ENCODE measurements at regions not wholly inside any gene's neighbourhood (a gene's known extent, or its start where the extent isn't known, plus 50 kb on each side); places are given as distances from the start of the nearest gene placed in this dataset.

DNA sequence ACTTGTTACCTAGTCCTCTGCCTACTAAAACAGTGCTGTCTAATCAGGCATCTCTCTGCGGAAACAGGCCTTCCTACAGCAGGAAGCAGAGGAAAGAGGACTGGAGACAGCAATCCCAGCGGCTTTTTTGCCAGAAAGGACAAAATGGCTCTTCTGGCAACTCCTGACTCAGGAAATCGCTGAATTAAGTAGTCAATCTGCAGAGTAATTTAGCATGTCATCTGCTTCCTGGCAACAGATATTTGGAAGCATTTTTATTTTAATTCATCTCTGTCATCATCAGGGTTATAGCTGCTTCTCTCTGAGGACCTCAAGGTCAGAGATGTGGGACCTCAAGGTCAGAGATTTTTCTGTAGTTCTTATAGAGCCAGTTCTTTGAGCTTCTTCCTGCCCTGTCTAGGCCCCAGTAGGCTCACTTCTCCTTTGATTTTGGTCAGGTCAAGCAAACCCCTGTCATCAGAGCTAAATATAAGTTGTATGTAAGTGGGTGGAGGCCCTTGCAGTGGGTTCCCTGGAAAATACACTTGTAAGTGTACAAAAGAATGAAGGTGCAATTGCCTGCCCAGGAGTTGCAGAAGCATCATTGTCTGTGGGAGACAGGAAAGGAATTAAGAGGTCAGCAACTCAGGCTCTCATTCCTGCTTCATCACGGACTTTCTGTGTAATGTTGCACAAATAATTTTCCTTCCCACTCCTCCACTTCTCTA lies 229.4 kb downstream of the ALDH8A1 start:
- Histone ChIP-seq H3K27me3 (ENCODE audit: control insufficient read depth in 5 of 5, insufficient read depth in 4 of 5, low read length in 5 of 5) (no peaks in the 10 kb centered on the region), H3K9ac (ENCODE audit: low read length in 5 of 5) (no peak overlapping the region), H3K4me3 (ENCODE audit: low read depth in 1 of 5, low read length in 5 of 5) (no peak overlapping the region), H3K36me3 (ENCODE audit: control insufficient read depth in 5 of 5, insufficient read depth in 5 of 5, low read length in 5 of 5) (no peaks in the 10 kb centered on the region), H3K27ac (ENCODE audit: low read depth, low read length) (peak overlapping the region; percentile 43), H3K9me3 (ENCODE audit: control insufficient read depth in 5 of 5, low read length in 5 of 5) (no peaks in the 10 kb centered on the region), H3K4me1 (ENCODE audit: control insufficient read depth in 5 of 5, insufficient read depth in 5 of 5, low read length in 5 of 5) (peaks cover 6 to 54% (median 26%) of the 10 kb centered on the region in 5 donors)

DNA sequence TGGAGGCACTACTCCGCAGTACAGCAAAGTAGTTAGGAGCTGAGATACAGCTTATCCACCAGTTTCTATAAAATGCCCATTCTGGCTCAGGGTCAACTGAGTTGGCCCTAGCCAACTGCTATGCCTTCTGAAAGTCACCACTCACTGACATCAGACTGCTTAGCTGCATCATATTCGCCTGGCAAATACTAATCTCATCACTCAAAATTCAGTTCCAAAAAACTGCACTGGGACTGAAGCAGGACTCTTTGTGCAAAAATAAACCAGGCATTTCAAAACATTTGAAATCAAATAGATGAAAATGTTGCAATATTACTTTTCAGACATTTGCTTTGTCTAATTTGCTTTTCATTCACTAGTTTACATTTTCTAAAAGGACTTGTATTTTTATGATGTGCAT lies 230.0 kb downstream of the ALDH8A1 start:
- Histone ChIP-seq H3K36me3 (ENCODE audit: control insufficient read depth in 5 of 5, insufficient read depth in 5 of 5, low read length in 5 of 5) (no peaks in the 10 kb centered on the region), H3K4me1 (ENCODE audit: control insufficient read depth in 5 of 5, insufficient read depth in 5 of 5, low read length in 5 of 5) (peaks cover 6 to 51% (median 26%) of the 10 kb centered on the region in 5 donors), H3K27ac (ENCODE audit: low read depth, low read length) (peak overlapping the region; percentile 43), H3K27me3 (ENCODE audit: control insufficient read depth in 5 of 5, insufficient read depth in 4 of 5, low read length in 5 of 5) (no peaks in the 10 kb centered on the region), H3K9me3 (ENCODE audit: control insufficient read depth in 5 of 5, low read length in 5 of 5) (no peaks in the 10 kb centered on the region), H3K4me3 (ENCODE audit: low read depth in 1 of 5, low read length in 5 of 5) (no peak overlapping the region), H3K9ac (ENCODE audit: low read length in 5 of 5) (peak overlapping the region in 1 of 5 donors; percentile 11)

DNA sequence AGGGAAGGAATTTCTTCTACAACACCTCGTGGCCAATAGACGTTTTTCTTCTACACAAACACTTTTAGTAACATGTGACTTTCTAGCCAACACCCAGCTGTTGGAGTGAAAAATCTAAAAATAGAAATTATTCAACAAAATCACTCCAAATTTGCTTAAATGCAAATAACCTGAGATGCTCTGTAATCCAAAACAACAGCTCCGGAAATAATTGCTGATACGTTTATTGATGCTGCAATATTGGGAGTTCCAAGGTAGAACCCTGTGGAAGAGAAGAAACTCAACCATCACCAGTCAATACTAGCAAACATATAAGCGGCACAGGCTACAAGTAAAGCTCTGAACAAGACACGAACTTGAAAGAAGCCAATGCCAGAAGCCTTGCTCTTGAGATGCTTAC lies 230.6 kb downstream of the ALDH8A1 start:
- H3K36me3 ChIP-seq (ENCODE audit: control insufficient read depth in 5 of 5, insufficient read depth in 5 of 5, low read length in 5 of 5), result no peaks in the 10 kb centered on the region
- H3K27ac ChIP-seq (ENCODE audit: low read depth, low read length), result no peak overlapping the region
- no peaks in the 10 kb centered on the region for H3K9me3 ChIP-seq (ENCODE audit: control insufficient read depth in 5 of 5, low read length in 5 of 5)
- no peak overlapping the region for H3K4me3 ChIP-seq (ENCODE audit: low read depth in 1 of 5, low read length in 5 of 5)
- H3K4me1 ChIP-seq (ENCODE audit: control insufficient read depth in 5 of 5, insufficient read depth in 5 of 5, low read length in 5 of 5), result peaks cover 6 to 51% (median 23%) of the 10 kb centered on the region in 5 donors
- H3K27me3 ChIP-seq (ENCODE audit: control insufficient read depth in 5 of 5, insufficient read depth in 4 of 5, low read length in 5 of 5), result no peaks in the 10 kb centered on the region
- H3K9ac ChIP-seq (ENCODE audit: low read length in 5 of 5), result no peak overlapping the region

DNA sequence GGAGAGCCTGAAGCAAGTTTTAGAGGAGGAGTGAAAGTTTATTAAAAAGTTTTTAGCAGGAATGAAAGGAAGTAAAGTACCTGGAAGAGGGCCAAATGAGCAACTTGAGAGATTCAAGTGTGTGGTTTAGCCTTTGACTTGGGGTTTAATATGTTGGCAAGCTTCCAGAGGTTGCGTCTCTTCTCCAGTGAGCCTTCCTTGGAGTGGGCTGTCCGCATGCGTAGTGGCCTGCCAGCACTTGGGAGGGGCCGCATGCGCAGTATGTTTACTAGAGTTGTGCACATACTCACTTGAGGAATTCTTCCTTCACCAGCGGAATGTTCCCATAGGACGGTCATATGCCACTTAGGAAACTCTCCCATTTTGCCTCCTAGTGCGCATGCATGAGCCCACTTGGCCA lies 235.2 kb downstream of the ALDH8A1 start:
- Histone ChIP-seq H3K27me3 (ENCODE audit: control insufficient read depth in 5 of 5, insufficient read depth in 4 of 5, low read length in 5 of 5) (no peaks in the 10 kb centered on the region), H3K36me3 (ENCODE audit: control insufficient read depth in 5 of 5, insufficient read depth in 5 of 5, low read length in 5 of 5) (no peaks in the 10 kb centered on the region), H3K4me1 (ENCODE audit: control insufficient read depth in 5 of 5, insufficient read depth in 5 of 5, low read length in 5 of 5) (peaks cover 2 to 21% (median 10%) of the 10 kb centered on the region in 5 donors), H3K27ac (ENCODE audit: low read depth, low read length) (no peak overlapping the region), H3K9me3 (ENCODE audit: control insufficient read depth in 5 of 5, low read length in 5 of 5) (no peaks in the 10 kb centered on the region), H3K4me3 (ENCODE audit: low read depth in 1 of 5, low read length in 5 of 5) (peak overlapping the region in 3 of 5 donors; percentile 33 to 44 (median 40)), H3K9ac (ENCODE audit: low read length in 5 of 5) (no peak overlapping the region)

DNA sequence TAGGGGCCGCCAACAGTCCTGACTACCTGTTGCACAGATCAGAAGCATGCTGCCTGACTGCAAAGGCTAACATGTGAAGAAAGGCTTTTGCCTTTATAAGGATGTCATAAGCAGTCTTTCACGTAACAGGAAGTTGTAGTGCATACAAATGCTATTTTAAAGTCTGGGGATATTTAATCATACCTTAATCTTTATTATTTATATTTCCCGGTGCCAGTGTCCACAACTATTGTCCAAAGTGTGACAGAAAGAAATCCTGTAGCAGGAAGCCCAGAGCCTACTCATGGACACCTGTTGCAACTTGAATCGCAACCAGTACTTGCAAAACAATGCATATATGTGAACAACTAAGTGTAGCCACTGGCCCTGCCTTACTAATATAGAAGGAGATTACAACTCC lies 235.8 kb downstream of the ALDH8A1 start:
- Histone ChIP-seq H3K36me3 (ENCODE audit: control insufficient read depth in 5 of 5, insufficient read depth in 5 of 5, low read length in 5 of 5) (no peaks in the 10 kb centered on the region), H3K9me3 (ENCODE audit: control insufficient read depth in 5 of 5, low read length in 5 of 5) (no peaks in the 10 kb centered on the region), H3K9ac (ENCODE audit: low read length in 5 of 5) (no peak overlapping the region), H3K27ac (ENCODE audit: low read depth, low read length) (no peak overlapping the region), H3K4me3 (ENCODE audit: low read depth in 1 of 5, low read length in 5 of 5) (peak overlapping the region in 2 of 5 donors; percentile 33 to 44), H3K4me1 (ENCODE audit: control insufficient read depth in 5 of 5, insufficient read depth in 5 of 5, low read length in 5 of 5) (peaks cover 0 to 16% (median 5%) of the 10 kb centered on the region in 5 donors), H3K27me3 (ENCODE audit: control insufficient read depth in 5 of 5, insufficient read depth in 4 of 5, low read length in 5 of 5) (no peaks in the 10 kb centered on the region)

DNA sequence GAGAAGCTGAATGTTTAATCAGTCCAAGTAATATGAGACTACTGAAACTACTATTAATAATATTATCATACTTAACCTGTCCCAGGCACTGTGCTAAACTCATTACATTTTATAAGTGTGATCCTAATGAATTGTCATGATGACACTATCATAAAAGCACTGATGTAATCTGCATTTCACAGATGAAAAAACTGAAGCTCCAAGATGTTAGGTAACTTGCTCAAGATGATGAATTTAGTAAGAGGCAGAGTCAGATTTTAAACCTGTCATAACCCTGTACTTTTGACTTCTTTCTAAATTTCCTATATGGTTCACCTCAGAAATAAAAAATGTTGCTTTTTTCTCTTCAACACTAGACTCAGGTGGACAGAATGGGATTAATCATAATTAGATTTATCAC lies 237.6 kb downstream of the ALDH8A1 start:
- H3K9me3 ChIP-seq (ENCODE audit: control insufficient read depth in 5 of 5, low read length in 5 of 5), result no peaks in the 10 kb centered on the region
- H3K27ac ChIP-seq (ENCODE audit: low read depth, low read length), result no peak overlapping the region
- peaks cover 0 to 9% (median 0%) of the 10 kb centered on the region in 5 donors for H3K4me1 ChIP-seq (ENCODE audit: control insufficient read depth in 5 of 5, insufficient read depth in 5 of 5, low read length in 5 of 5)
- H3K27me3 ChIP-seq (ENCODE audit: control insufficient read depth in 5 of 5, insufficient read depth in 4 of 5, low read length in 5 of 5), result no peaks in the 10 kb centered on the region
- no peaks in the 10 kb centered on the region for H3K36me3 ChIP-seq (ENCODE audit: control insufficient read depth in 5 of 5, insufficient read depth in 5 of 5, low read length in 5 of 5)
- no peak overlapping the region for H3K4me3 ChIP-seq (ENCODE audit: low read depth in 1 of 5, low read length in 5 of 5)
- H3K9ac ChIP-seq (ENCODE audit: low read length in 5 of 5), result no peak overlapping the region

DNA sequence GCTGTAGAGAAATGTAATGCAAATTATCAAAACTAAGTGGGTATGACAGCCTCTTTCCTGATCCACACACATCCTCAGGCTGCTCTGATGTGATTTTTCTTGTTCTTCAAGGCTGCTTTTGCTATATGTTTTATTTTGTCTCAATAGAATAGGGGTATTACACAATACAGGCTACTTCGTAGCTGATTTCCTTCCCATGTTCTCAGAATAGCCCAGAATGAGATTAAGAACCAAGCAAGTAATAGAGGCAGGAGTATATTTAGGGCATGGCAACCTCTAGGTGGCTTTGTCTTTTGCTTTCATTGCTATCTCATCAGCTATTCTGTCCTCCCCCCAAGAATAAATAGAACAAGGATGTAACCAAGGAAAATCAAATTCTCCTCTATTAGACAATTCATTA lies 241.8 kb downstream of the ALDH8A1 start:
- H3K9ac ChIP-seq (ENCODE audit: low read length in 5 of 5), result no peak overlapping the region
- H3K27ac ChIP-seq (ENCODE audit: low read depth, low read length), result no peak overlapping the region
- H3K36me3 ChIP-seq (ENCODE audit: control insufficient read depth in 5 of 5, insufficient read depth in 5 of 5, low read length in 5 of 5), result no peaks in the 10 kb centered on the region
- H3K4me3 ChIP-seq (ENCODE audit: low read depth in 1 of 5, low read length in 5 of 5), result no peak overlapping the region
- H3K9me3 ChIP-seq (ENCODE audit: control insufficient read depth in 5 of 5, low read length in 5 of 5), result no peaks in the 10 kb centered on the region
- H3K4me1 ChIP-seq (ENCODE audit: control insufficient read depth in 5 of 5, insufficient read depth in 5 of 5, low read length in 5 of 5), result no peaks in the 10 kb centered on the region
- H3K27me3 ChIP-seq (ENCODE audit: control insufficient read depth in 5 of 5, insufficient read depth in 4 of 5, low read length in 5 of 5), result no peaks in the 10 kb centered on the region

DNA sequence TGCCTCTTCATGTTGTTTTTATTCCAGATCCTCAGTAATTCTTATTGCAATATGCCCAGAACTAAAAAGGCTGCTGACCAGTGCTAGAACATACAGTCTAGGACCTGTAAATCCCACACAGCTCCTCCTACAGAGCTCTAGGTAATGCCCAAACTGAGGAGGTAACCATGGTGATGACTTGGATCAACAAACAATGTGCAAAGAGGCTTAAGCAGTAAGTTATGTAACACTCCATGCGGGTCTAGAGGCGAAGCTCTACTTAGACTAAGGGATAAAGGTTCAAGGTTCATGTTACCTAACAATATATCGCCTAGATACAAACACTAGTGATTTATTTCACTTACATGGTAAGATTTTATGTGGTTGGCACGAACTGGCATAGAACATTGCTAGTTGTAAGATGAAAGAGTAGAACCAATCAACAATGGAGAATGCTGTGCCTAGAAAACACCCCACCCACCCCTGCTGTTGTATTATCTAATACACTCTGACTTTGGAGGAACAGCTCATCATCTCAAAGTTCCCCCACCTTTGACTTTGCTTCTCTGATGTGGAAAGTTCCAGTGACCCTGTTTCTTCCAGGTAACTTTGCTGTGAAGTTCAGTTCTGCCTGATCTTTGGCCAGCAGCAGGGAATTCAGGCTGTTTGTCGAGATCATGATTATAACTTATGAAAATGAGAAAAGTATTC lies 242.4 kb downstream of the ALDH8A1 start:
- no peak overlapping the region for H3K4me3 ChIP-seq (ENCODE audit: low read depth in 1 of 5, low read length in 5 of 5)
- no peak overlapping the region for H3K27ac ChIP-seq (ENCODE audit: low read depth, low read length)

DNA sequence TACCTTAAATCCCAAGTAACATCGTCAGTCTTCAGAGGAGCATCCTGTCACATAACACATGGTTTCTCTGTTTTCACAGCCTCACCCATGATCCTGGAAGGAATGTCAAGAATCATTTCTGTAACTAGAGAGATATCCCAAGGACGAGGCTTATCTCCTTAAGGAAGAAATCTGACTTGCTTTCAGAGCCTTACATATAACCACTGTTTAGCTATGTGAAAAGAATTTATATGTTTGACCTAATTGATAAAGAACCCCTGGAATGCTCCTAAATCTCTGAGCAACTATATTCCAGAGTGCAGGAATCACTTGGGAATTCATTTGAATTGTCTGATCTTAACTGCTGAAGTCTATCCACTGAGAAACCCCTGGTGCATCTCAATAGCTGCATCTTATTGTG lies 243.1 kb downstream of the ALDH8A1 start:
- H3K27me3 ChIP-seq (ENCODE audit: control insufficient read depth in 5 of 5, insufficient read depth in 4 of 5, low read length in 5 of 5), result no peaks in the 10 kb centered on the region
- H3K4me3 ChIP-seq (ENCODE audit: low read depth in 1 of 5, low read length in 5 of 5), result no peak overlapping the region
- H3K9ac ChIP-seq (ENCODE audit: low read length in 5 of 5), result no peak overlapping the region
- no peaks in the 10 kb centered on the region for H3K36me3 ChIP-seq (ENCODE audit: control insufficient read depth in 5 of 5, insufficient read depth in 5 of 5, low read length in 5 of 5)
- H3K9me3 ChIP-seq (ENCODE audit: control insufficient read depth in 5 of 5, low read length in 5 of 5), result no peaks in the 10 kb centered on the region
- no peaks in the 10 kb centered on the region for H3K4me1 ChIP-seq (ENCODE audit: control insufficient read depth in 5 of 5, insufficient read depth in 5 of 5, low read length in 5 of 5)
- H3K27ac ChIP-seq (ENCODE audit: low read depth, low read length), result no peak overlapping the region

More for the DNA sequence above, 242.4 kb downstream of the ALDH8A1 start:
- H3K36me3 ChIP-seq (ENCODE audit: control insufficient read depth in 5 of 5, insufficient read depth in 5 of 5, low read length in 5 of 5), result no peaks in the 10 kb centered on the region
- no peak overlapping the region for H3K9ac ChIP-seq (ENCODE audit: low read length in 5 of 5)
- no peaks in the 10 kb centered on the region for H3K4me1 ChIP-seq (ENCODE audit: control insufficient read depth in 5 of 5, insufficient read depth in 5 of 5, low read length in 5 of 5)
- H3K9me3 ChIP-seq (ENCODE audit: control insufficient read depth in 5 of 5, low read length in 5 of 5), result no peaks in the 10 kb centered on the region
- H3K27me3 ChIP-seq (ENCODE audit: control insufficient read depth in 5 of 5, insufficient read depth in 4 of 5, low read length in 5 of 5), result no peaks in the 10 kb centered on the region

DNA sequence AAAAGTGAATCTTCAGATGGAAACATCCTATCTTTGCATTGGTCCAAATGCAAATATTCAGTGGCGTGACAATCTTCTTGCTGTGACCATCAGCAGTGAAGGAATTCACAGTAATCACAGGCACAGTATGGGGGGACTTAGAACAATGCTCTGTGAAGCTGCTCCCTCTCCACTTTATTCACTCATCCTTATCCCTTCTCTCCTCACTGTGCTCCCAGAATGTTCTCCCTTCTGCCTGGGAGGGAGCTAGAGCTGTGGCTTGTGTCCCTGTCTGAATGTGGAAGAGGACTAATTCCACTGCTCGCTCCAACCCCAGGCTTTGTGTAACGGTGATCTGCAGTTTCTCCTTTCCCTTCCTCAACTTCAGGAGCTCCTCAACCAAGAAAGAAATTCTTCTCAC lies 243.7 kb downstream of the ALDH8A1 start:
- H3K36me3 ChIP-seq (ENCODE audit: control insufficient read depth in 5 of 5, insufficient read depth in 5 of 5, low read length in 5 of 5), result no peaks in the 10 kb centered on the region
- H3K9ac ChIP-seq (ENCODE audit: low read length in 5 of 5), result no peak overlapping the region
- no peaks in the 10 kb centered on the region for H3K27me3 ChIP-seq (ENCODE audit: control insufficient read depth in 5 of 5, insufficient read depth in 4 of 5, low read length in 5 of 5)
- no peak overlapping the region for H3K4me3 ChIP-seq (ENCODE audit: low read depth in 1 of 5, low read length in 5 of 5)
- H3K4me1 ChIP-seq (ENCODE audit: control insufficient read depth in 5 of 5, insufficient read depth in 5 of 5, low read length in 5 of 5), result no peaks in the 10 kb centered on the region
- H3K27ac ChIP-seq (ENCODE audit: low read depth, low read length), result no peak overlapping the region
- no peaks in the 10 kb centered on the region for H3K9me3 ChIP-seq (ENCODE audit: control insufficient read depth in 5 of 5, low read length in 5 of 5)

Data from subcutaneous abdominal adipose tissue (tissue), 5 donors.